Neutrophil (primary cell): ENCODE measurements at regions not wholly inside any gene's neighbourhood (a gene's known extent, or its start where the extent isn't known, plus 50 kb on each side); places are given as distances from the start of the nearest gene placed in this dataset.

ENCODE experiments used
- H3K27ac ChIP-seq: fragments of 200-600 bp; sonication (generic); 2 replicates; pipeline ENCODE4 v1.5.1; 2016; ENCODE audit warnings: mild to moderate bottlenecking, moderate library complexity
- H3K27me3 ChIP-seq: fragments of 200-600 bp; sonication (generic); 2 replicates; pipeline ENCODE4 v1.6.0; 2016; ENCODE audit warnings: mild to moderate bottlenecking
- H3K36me3 ChIP-seq: fragments of 200-600 bp; sonication (generic); 2 replicates; pipeline ENCODE4 v1.5.1; 2017
- H3K4me1 ChIP-seq, 2 experiments: fragments of 200-600 bp in 1 of 2; sonication (generic) in 1 of 2; 1 replicate in 1 of 2; 2 replicates in 1 of 2; pipeline versions ENCODE4 v1.5.1 to v1.6.1; 2013 to 2016; ENCODE audit warnings: low read depth in 1 of 2, low read length in 1 of 2, mild to moderate bottlenecking in 1 of 2, moderate library complexity in 1 of 2; ENCODE audit not compliant: control insufficient read depth in 1 of 2, insufficient read depth in 1 of 2
- H3K4me3 ChIP-seq, 2 experiments: fragments of 200-600 bp in 1 of 2; sonication (generic) in 1 of 2; 1 replicate in 1 of 2; 2 replicates in 1 of 2; pipeline ENCODE4 v1.5.1; 2013 to 2016; ENCODE audit warnings: low read depth in 1 of 2, low read length in 1 of 2, mild to moderate bottlenecking in 1 of 2, moderate library complexity in 1 of 2
- H3K9me3 ChIP-seq: fragments of 200-600 bp; sonication (generic); 2 replicates; pipeline ENCODE4 v1.5.1; 2016
- CTCF ChIP-seq: fragments of 200-600 bp; sonication (generic); IDR thresholded peaks from 2 replicates; pipeline ENCODE4 v1.5.1; 2016; ENCODE audit warnings: antibody characterized with exemption

GRCh38 chr12:123083661-123084571 lies 67.0 kb downstream of the PITPNM2 start:
- Histone ChIP-seq H3K36me3 (no peaks in the 10 kb centered on the region), H3K9me3 (no peaks in the 10 kb centered on the region), H3K4me1 (no peaks in the 10 kb centered on the region), H3K4me3 (no peak overlapping the region), H3K27ac (no peak overlapping the region), H3K27me3 (no peaks in the 10 kb centered on the region)
- no peak for TF ChIP-seq CTCF

GRCh38 chr12:123080634-123081033 lies 70.3 kb downstream of the PITPNM2 start:
- Histone ChIP-seq H3K4me3 (no peak overlapping the region), H3K36me3 (no peaks in the 10 kb centered on the region), H3K9me3 (no peaks in the 10 kb centered on the region), H3K4me1 (no peaks in the 10 kb centered on the region), H3K27me3 (no peaks in the 10 kb centered on the region), H3K27ac (no peak overlapping the region)
- no peak for TF ChIP-seq CTCF

- H3K27ac ChIP-seq, result no peak overlapping the region
- H3K4me3 ChIP-seq, result no peak overlapping the region
- no peaks in the 10 kb centered on the region for H3K9me3 ChIP-seq
- H3K36me3 ChIP-seq, result no peaks in the 10 kb centered on the region
- no peak for TF ChIP-seq CTCF
- no peaks in the 10 kb centered on the region for H3K4me1 ChIP-seq
- H3K27me3 ChIP-seq, result no peaks in the 10 kb centered on the region
Observed at GRCh38 chr12:123078531-123079155, 72.2 kb downstream of the PITPNM2 start.

GRCh38 chr12:123078120-123078465 lies 72.8 kb downstream of the PITPNM2 start:
- no peaks in the 10 kb centered on the region for H3K27me3 ChIP-seq
- H3K9me3 ChIP-seq, result no peaks in the 10 kb centered on the region
- H3K4me1 ChIP-seq, result no peaks in the 10 kb centered on the region
- TF ChIP-seq CTCF, result no peak
- no peak overlapping the region for H3K27ac ChIP-seq
- no peak overlapping the region for H3K4me3 ChIP-seq
- no peaks in the 10 kb centered on the region for H3K36me3 ChIP-seq

- no peak for TF ChIP-seq CTCF
- no peak overlapping the region for H3K27ac ChIP-seq
Observed at GRCh38 chr12:123077298-123078119, 73.4 kb downstream of the PITPNM2 start.

More at GRCh38 chr12:123077298-123078119, 73.4 kb downstream of the PITPNM2 start:
- Histone ChIP-seq H3K4me3 (no peak overlapping the region), H3K27me3 (no peaks in the 10 kb centered on the region), H3K36me3 (no peaks in the 10 kb centered on the region), H3K4me1 (no peaks in the 10 kb centered on the region), H3K9me3 (no peaks in the 10 kb centered on the region)
